Fibroblast of lung (primary cell): ENCODE measurements at regions not wholly inside any gene's neighbourhood (a gene's known extent, or its start where the extent isn't known, plus 50 kb on each side); places are given as distances from the start of the nearest gene placed in this dataset.

Experiments used
- CTCF ChIP-seq, 2 donors: IDR thresholded peaks in 1 of 2; conservative IDR thresholded peaks in 1 of 2; 1 replicate in 1 of 2; 2 replicates in 1 of 2; pipeline ENCODE4 v1.5.1; 2011 to 2012; ENCODE audit warnings: low read length in 2 of 2, control low read depth in 1 of 2, inconsistent platforms in 1 of 2, low read depth in 1 of 2, mild to moderate bottlenecking in 1 of 2
- EZH2 ChIP-seq: IDR thresholded peaks from 2 replicates; pipeline ENCODE4 v1.5.1; 2012; ENCODE audit warnings: low read length, control low read depth, mild to moderate bottlenecking; ENCODE audit errors: missing control alignments

GRCh38 chr11:79493555-79494171 is 52.8 kb upstream of the TENM4 start:
- TF ChIP-seq CTCF (conservative IDR thresholded peaks at IDR 0.05 in 1 of 2, IDR thresholded peaks at IDR 0.05 in 1 of 2; ENCODE audit: low read depth in 1 of 2, low read length in 2 of 2) (peak; percentile 92 to 94), EZH2 (no peak)
